ENCODE measurements at regions not wholly inside any gene's neighbourhood (a gene's known extent, or its start where the extent isn't known, plus 50 kb on each side); places are given as distances from the start of the nearest gene placed in this dataset.

GRCh38 chr12:3973269-3973884, 100.2 kb upstream of the PARP11 start:
- H3K27me3 ChIP-seq (ENCODE audit: insufficient read depth, low read length), result no peaks in the 10 kb centered on the region
- H3K4me2 ChIP-seq (ENCODE audit: insufficient read depth, low read length), result no peak overlapping the region
- H4K20me1 ChIP-seq (ENCODE audit: insufficient read depth, low read length), result no peaks in the 10 kb centered on the region
- H3K79me2 ChIP-seq (ENCODE audit: insufficient read depth, low read length), result no peaks in the 10 kb centered on the region
- H3K4me1 ChIP-seq (ENCODE audit: insufficient read depth, low read length), result no peaks in the 10 kb centered on the region
- no peaks in the 10 kb centered on the region for H3K9me3 ChIP-seq (ENCODE audit: low read depth, low read length)
- no peak overlapping the region for H3K4me3 ChIP-seq (ENCODE audit: insufficient read depth, low read length)
- H3K27ac ChIP-seq (ENCODE audit: low read depth, low read length), result no peak overlapping the region
- H2AFZ ChIP-seq (ENCODE audit: low read length), result no peak overlapping the region
- H3K36me3 ChIP-seq (ENCODE audit: insufficient read depth, low read length), result no peaks in the 10 kb centered on the region
- no peak for TF ChIP-seq CTCF (IDR thresholded peaks at IDR 0.05; ENCODE audit: extremely low read depth, low read depth, low read length)
- DNase-seq (ENCODE audit: insufficient read length, low spot score, missing footprints), result no peak

- H3K27me3 ChIP-seq (ENCODE audit: insufficient read depth, low read length), result no peaks in the 10 kb centered on the region
- H3K4me2 ChIP-seq (ENCODE audit: insufficient read depth, low read length), result no peak overlapping the region
- no peak overlapping the region for H3K27ac ChIP-seq (ENCODE audit: low read depth, low read length)
- DNase-seq (ENCODE audit: insufficient read length, low spot score, missing footprints), result no peak
- no peaks in the 10 kb centered on the region for H4K20me1 ChIP-seq (ENCODE audit: insufficient read depth, low read length)
- no peaks in the 10 kb centered on the region for H3K9me3 ChIP-seq (ENCODE audit: low read depth, low read length)
- H3K36me3 ChIP-seq (ENCODE audit: insufficient read depth, low read length), result no peaks in the 10 kb centered on the region
- H3K4me1 ChIP-seq (ENCODE audit: insufficient read depth, low read length), result no peaks in the 10 kb centered on the region
- TF ChIP-seq CTCF (IDR thresholded peaks at IDR 0.05; ENCODE audit: extremely low read depth, low read depth, low read length), result no peak
- H3K4me3 ChIP-seq (ENCODE audit: insufficient read depth, low read length), result no peak overlapping the region
- H3K79me2 ChIP-seq (ENCODE audit: insufficient read depth, low read length), result no peaks in the 10 kb centered on the region
- H2AFZ ChIP-seq (ENCODE audit: low read length), result no peak overlapping the region
Observed at GRCh38 chr12:3972576-3972975, 99.4 kb upstream of the PARP11 start.

GRCh38 chr12:3968523-3968922, 95.3 kb upstream of the PARP11 start:
- Histone ChIP-seq H3K27me3 (ENCODE audit: insufficient read depth, low read length) (no peaks in the 10 kb centered on the region), H3K4me1 (ENCODE audit: insufficient read depth, low read length) (no peaks in the 10 kb centered on the region), H3K36me3 (ENCODE audit: insufficient read depth, low read length) (no peaks in the 10 kb centered on the region), H3K27ac (ENCODE audit: low read depth, low read length) (no peak overlapping the region), H3K4me3 (ENCODE audit: insufficient read depth, low read length) (no peak overlapping the region), H2AFZ (ENCODE audit: low read length) (no peak overlapping the region), H3K79me2 (ENCODE audit: insufficient read depth, low read length) (no peaks in the 10 kb centered on the region), H4K20me1 (ENCODE audit: insufficient read depth, low read length) (no peaks in the 10 kb centered on the region), H3K9me3 (ENCODE audit: low read depth, low read length) (no peaks in the 10 kb centered on the region), H3K4me2 (ENCODE audit: insufficient read depth, low read length) (no peak overlapping the region)
- TF ChIP-seq CTCF (IDR thresholded peaks at IDR 0.05; ENCODE audit: extremely low read depth, low read depth, low read length), result no peak
- no peak for DNase-seq (ENCODE audit: insufficient read length, low spot score, missing footprints)

- Histone ChIP-seq H2AFZ (ENCODE audit: low read length) (no peak overlapping the region), H3K4me1 (ENCODE audit: insufficient read depth, low read length) (no peaks in the 10 kb centered on the region), H3K79me2 (ENCODE audit: insufficient read depth, low read length) (no peaks in the 10 kb centered on the region), H3K27me3 (ENCODE audit: insufficient read depth, low read length) (no peaks in the 10 kb centered on the region), H3K9me3 (ENCODE audit: low read depth, low read length) (no peaks in the 10 kb centered on the region), H4K20me1 (ENCODE audit: insufficient read depth, low read length) (no peaks in the 10 kb centered on the region), H3K4me2 (ENCODE audit: insufficient read depth, low read length) (no peak overlapping the region), H3K27ac (ENCODE audit: low read depth, low read length) (no peak overlapping the region), H3K4me3 (ENCODE audit: insufficient read depth, low read length) (no peak overlapping the region), H3K36me3 (ENCODE audit: insufficient read depth, low read length) (no peaks in the 10 kb centered on the region)
- no peak for DNase-seq (ENCODE audit: insufficient read length, low spot score, missing footprints)
- no peak for TF ChIP-seq CTCF (IDR thresholded peaks at IDR 0.05; ENCODE audit: extremely low read depth, low read depth, low read length)
Observed at GRCh38 chr12:3967556-3968160, 94.5 kb upstream of the PARP11 start.

Data from osteoblast (primary cell).